Keratinocyte (primary cell): ENCODE measurements at regions not wholly inside any gene's neighbourhood (a gene's known extent, or its start where the extent isn't known, plus 50 kb on each side); places are given as distances from the start of the nearest gene placed in this dataset.

Experiments used
- DNase-seq: peaks from one replicate; pipeline ENCODE4 v3.0.0-alpha.2; 2011; ENCODE audit warnings: low read depth, missing footprints, low spot score
- FAIRE-seq: peaks from 2 replicates; lab custom pipeline; 2011; peaks lifted over from hg19 to GRCh38; lab: Jason Lieb, UNC
- H2AFZ ChIP-seq: 2 replicates; pipeline ENCODE4 v1.6.0; 2012; ENCODE audit warnings: low read length, control low read depth, inconsistent platforms; ENCODE audit not compliant: control insufficient read depth
- H3K27ac ChIP-seq: 2 replicates; pipeline ENCODE4 v1.5.1; 2011; ENCODE audit warnings: low read length; ENCODE audit not compliant: control insufficient read depth, insufficient read depth
- H3K27me3 ChIP-seq: 3 replicates; pipeline ENCODE4 v1.6.0; 2011; ENCODE audit warnings: low read length; ENCODE audit not compliant: control insufficient read depth, insufficient read depth; ENCODE audit errors: extremely low read depth
- H3K36me3 ChIP-seq, 2 experiments: 2 replicates in 1 of 2; 3 replicates in 1 of 2; pipeline ENCODE4 v1.5.1; 2011; ENCODE audit warnings: low read length in 2 of 2, mild to moderate bottlenecking in 1 of 2; ENCODE audit not compliant: control insufficient read depth in 2 of 2, insufficient read depth in 2 of 2; ENCODE audit errors: extremely low read depth in 1 of 2
- H3K4me1 ChIP-seq: 3 replicates; pipeline ENCODE4 v1.5.1; 2011; ENCODE audit warnings: low read length; ENCODE audit not compliant: control insufficient read depth, insufficient read depth; ENCODE audit errors: extremely low read depth
- H3K4me2 ChIP-seq: 3 replicates; pipeline ENCODE4 v1.6.0; 2011; ENCODE audit warnings: low read depth, low read length; ENCODE audit not compliant: control insufficient read depth, insufficient read depth; ENCODE audit errors: extremely low read depth
- H3K4me3 ChIP-seq, 3 experiments: fragments of 200-600 bp in 1 of 3; sonication (generic) in 1 of 3; 2 replicates in 2 of 3; 3 replicates in 1 of 3; pipeline ENCODE4 v1.5.1; 2011 to 2016; ENCODE audit warnings: low read length in 3 of 3, mild to moderate bottlenecking in 3 of 3, control low read depth in 2 of 3, inconsistent platforms in 1 of 3, low read depth in 1 of 3, mixed read lengths in 1 of 3, mixed run types in 1 of 3, moderate library complexity in 1 of 3; ENCODE audit not compliant: control insufficient read depth in 2 of 3, insufficient read depth in 2 of 3; ENCODE audit errors: extremely low read depth in 1 of 3
- H3K79me2 ChIP-seq: 2 replicates; pipeline ENCODE4 v1.6.0; 2012; ENCODE audit warnings: low read length; ENCODE audit not compliant: control insufficient read depth, insufficient read depth
- H3K9ac ChIP-seq: 3 replicates; pipeline ENCODE4 v1.6.0; 2011; ENCODE audit warnings: low read length; ENCODE audit not compliant: control insufficient read depth, insufficient read depth; ENCODE audit errors: extremely low read depth
- H3K9me1 ChIP-seq: 3 replicates; pipeline ENCODE4 v1.6.0; 2011; ENCODE audit warnings: low read length; ENCODE audit not compliant: control insufficient read depth, insufficient read depth; ENCODE audit errors: extremely low read depth
- H3K9me3 ChIP-seq: 2 replicates; pipeline ENCODE4 v1.5.1; 2012; ENCODE audit warnings: low read depth, low read length; ENCODE audit not compliant: control insufficient read depth
- H4K20me1 ChIP-seq: 3 replicates; pipeline ENCODE4 v1.6.0; 2011; ENCODE audit warnings: low read length; ENCODE audit not compliant: control insufficient read depth, insufficient read depth; ENCODE audit errors: extremely low read depth
- CTCF ChIP-seq, 3 experiments: IDR thresholded peaks in 1 of 3; conservative IDR thresholded peaks in 1 of 3; optimal IDR thresholded peaks in 1 of 3; 2 replicates in 2 of 3; 3 replicates in 1 of 3; pipeline versions ENCODE3 to v1.5.1; 2011; ENCODE audit warnings: low read length in 3 of 3, mild to moderate bottlenecking in 3 of 3, moderate library complexity in 2 of 3, control low read depth in 1 of 3, inconsistent platforms in 1 of 3; ENCODE audit not compliant: insufficient read depth in 2 of 3; ENCODE audit errors: extremely low read depth in 1 of 3
- EZH2 ChIP-seq: IDR thresholded peaks from one replicate; pipeline ENCODE4 v1.6.1; 2012; ENCODE audit warnings: inconsistent platforms, mild to moderate bottlenecking, low read length, moderate library complexity
- dilution Hi-C: fragments of 300-500 bp; cut with MboI; formaldehyde crosslinking; loops from one replicate; pipeline ENCODE4 v1.7.0; 2020; ENCODE audit warnings: low sequenced_read_pairs; ENCODE audit not compliant: extremely low pct_ligation_motif_present

DNA sequence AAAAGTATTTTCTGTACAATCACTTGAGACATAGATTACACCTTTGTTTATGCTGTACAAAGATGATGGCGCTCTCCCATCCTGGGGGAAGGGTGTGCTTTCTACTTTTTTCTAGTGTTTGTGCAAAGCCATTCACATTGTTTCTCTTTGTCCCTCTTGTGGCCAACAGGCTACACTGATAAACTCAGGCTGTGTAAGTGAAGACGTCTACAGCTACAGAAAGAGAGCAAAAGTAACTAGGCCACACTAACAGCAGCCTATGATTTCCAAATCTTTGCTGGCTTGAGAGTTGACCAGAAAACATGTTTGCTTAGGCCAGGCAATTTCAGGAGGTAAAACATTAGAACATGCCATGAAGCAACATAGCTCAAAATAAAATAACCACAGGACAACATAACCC lies 75.1 kb downstream of the FOXB1 start:
- no peak overlapping the region for H3K9ac ChIP-seq
- H3K79me2 ChIP-seq = no peaks in the 10 kb centered on the region
- H4K20me1 ChIP-seq = no peaks in the 10 kb centered on the region
- H3K4me3 ChIP-seq = no peak overlapping the region
- H3K4me2 ChIP-seq = no peak overlapping the region
- H3K36me3 ChIP-seq = no peaks in the 10 kb centered on the region
- DNase-seq = no peak
- no peaks in the 10 kb centered on the region for H3K27me3 ChIP-seq
- TF ChIP-seq EZH2 = no peak
- TF ChIP-seq CTCF (optimal IDR thresholded peaks at IDR 0.05 in 1 of 3, IDR thresholded peaks at IDR 0.05 in 1 of 3, conservative IDR thresholded peaks at IDR 0.05 in 1 of 3; ENCODE audit: extremely low read depth in 1 of 3, insufficient read depth in 2 of 3, low read length in 3 of 3) = peak in 2 of 3 experiments; percentile 30 to 33
- no peaks in the 10 kb centered on the region for H3K9me3 ChIP-seq
- no peaks in the 10 kb centered on the region for H3K9me1 ChIP-seq
- dilution Hi-C loops = no loop called here
- H2AFZ ChIP-seq = no peak overlapping the region
- no peak overlapping the region for H3K27ac ChIP-seq
- no peaks in the 10 kb centered on the region for H3K4me1 ChIP-seq
- peak; percentile 17 for FAIRE-seq

DNA sequence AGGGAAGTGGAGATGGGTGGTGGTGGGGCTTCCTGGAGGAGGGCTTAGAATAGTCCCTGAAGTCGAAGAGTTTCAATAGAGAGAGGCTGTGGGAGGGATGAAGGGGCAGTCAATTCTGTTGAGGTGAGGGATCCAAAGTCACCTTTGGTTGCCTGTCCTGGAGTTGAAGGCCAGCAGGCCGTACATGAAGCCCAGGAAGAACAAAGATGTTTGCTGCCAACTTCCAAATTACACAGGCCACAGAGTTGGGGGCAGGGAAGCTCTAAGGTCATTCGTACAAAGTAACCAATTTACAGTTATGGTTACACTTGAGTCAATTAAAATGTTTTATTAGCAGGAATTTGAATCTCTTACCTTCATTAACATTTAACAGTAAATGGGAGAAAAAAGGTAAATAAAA lies 77.9 kb downstream of the FOXB1 start:
- Histone ChIP-seq H3K79me2 (no peaks in the 10 kb centered on the region), H3K4me3 (no peak overlapping the region), H2AFZ (no peak overlapping the region), H3K9ac (no peak overlapping the region), H3K4me1 (no peaks in the 10 kb centered on the region), H3K9me3 (no peaks in the 10 kb centered on the region), H3K9me1 (no peaks in the 10 kb centered on the region), H3K27ac (no peak overlapping the region), H4K20me1 (no peaks in the 10 kb centered on the region), H3K36me3 (no peaks in the 10 kb centered on the region), H3K27me3 (no peaks in the 10 kb centered on the region), H3K4me2 (no peak overlapping the region)
- dilution Hi-C loops = no loop called here
- DNase-seq (no peak), FAIRE-seq (no peak)
- TF ChIP-seq EZH2 = no peak
- TF ChIP-seq CTCF (optimal IDR thresholded peaks at IDR 0.05 in 1 of 3, IDR thresholded peaks at IDR 0.05 in 1 of 3, conservative IDR thresholded peaks at IDR 0.05 in 1 of 3; ENCODE audit: extremely low read depth in 1 of 3, insufficient read depth in 2 of 3, low read length in 3 of 3) = no peak
